ENCODE measurements at regions not wholly inside any gene's neighbourhood (a gene's known extent, or its start where the extent isn't known, plus 50 kb on each side); places are given as distances from the start of the nearest gene placed in this dataset.

DNA sequence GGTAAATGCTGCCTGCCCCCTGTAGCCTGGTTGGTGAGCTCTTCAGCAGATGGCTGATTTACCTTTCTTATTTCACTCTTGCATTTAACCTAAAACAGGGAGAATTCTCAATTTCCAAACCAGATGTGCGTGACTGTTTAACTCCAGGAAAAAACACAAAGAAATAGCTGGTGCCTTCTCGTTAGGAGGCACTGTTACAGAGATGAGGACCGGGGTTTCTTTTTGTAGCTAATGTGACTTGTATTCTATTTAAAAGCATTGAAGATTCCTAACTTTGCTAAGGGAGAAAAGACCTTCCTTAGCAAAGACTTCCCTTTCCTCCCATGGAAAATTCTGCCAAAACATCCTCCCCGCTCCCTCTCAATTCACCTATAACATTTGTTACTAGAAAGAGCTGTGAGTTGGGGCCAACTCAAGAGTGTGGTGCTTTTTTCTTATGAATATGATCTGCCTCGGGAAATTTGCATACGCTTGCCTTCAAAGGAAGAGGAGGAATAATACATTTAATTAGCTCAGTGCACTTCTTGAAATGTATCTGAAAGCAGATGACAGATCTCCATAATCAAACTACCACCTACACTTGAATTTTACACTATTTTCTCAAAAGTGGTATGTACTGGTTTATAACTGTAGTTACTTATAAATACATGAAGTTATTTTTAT, 102.0 kb upstream of the ARID2 start:
- DNase-seq (ENCODE audit: low spot score), result no peak

DNA sequence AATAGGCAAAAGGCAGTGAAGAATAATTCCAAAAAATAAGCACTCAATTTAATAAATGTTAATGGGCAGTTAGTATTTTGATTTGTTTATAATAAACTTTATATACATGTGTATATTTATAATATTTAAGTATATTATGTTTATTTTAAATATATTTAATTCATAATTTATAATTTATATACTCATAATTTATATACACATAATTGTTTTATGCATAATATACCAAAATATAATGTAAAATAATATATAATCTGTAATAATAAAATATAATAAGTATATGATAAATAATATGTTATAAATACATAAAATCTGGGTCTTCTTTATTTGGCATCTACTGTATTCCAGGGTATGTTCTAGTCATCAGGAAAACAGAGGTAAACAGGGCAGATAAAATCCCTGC, 100.2 kb upstream of the ARID2 start:
- DNase-seq (ENCODE audit: low spot score), result no peak

DNA sequence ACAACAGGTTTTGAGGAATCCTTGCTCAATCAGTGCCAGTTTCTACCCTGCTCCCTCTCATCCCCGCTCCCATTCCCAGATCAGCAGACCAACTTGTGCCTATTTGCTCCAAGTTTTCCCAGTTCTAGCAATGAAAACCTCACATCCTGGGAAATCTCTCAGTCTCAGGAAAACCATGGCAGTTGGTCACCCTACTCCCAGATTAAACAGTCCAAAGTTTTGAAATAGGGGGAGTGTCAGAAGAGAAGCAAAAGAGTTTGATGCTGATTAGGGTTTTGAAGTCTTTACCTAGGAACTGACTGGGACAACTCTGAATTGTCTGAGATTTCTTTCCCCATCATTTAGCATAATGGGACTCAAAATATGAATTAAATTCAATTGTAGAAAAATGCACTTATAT, 95.8 kb upstream of the ARID2 start:
- DNase-seq (ENCODE audit: low spot score), result no peak

DNA sequence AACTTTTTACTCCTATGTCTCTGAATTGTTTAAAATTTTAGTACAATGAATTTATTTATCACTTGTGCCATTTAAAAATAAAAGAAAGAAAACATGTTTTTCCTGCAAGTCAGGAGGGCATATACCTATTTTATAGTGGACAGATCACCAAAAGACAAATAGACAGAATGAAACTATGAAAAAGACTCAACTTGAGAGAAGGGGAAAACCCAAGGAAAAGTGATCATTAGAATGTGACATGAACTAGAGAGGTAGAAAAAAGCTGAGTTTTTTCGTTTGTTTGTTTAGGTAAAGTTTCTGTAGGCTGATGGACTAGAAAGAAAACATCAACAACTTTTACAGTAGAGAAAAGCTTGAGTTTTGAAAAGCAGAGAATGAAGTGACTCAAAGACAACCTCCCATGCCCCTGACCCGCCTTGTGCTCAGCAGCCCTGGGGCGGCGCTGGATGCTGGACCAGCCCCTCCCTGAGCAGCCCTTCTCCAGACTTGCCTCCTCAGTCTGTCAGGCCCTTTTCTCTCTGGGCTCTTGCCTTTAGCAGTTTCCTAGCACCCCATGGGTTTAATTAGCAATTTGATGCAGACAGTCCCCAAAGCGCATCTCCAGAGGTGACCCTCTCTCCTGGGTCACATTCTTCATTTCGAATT, 95.1 kb upstream of the ARID2 start:
- DNase-seq (ENCODE audit: low spot score), result no peak

DNA sequence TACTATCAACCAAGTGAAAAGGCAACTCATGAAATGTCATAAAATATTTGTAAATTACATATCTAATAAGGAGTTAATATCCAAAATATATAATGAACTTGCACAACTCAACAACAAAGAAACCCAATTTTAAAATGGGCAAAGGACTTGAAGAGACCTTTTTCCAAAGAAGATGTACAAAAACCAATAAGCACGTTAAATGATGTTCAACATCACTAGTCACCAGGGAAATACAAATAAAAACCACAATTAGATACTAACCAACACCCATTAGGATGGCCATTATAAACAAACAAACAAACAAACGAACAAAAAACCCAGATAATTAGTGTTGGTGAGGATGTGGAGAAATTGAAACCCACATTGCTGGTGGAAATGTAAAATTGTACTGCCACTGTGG, 92.3 kb upstream of the ARID2 start:
- DNase-seq (ENCODE audit: low spot score), result no peak

DNA sequence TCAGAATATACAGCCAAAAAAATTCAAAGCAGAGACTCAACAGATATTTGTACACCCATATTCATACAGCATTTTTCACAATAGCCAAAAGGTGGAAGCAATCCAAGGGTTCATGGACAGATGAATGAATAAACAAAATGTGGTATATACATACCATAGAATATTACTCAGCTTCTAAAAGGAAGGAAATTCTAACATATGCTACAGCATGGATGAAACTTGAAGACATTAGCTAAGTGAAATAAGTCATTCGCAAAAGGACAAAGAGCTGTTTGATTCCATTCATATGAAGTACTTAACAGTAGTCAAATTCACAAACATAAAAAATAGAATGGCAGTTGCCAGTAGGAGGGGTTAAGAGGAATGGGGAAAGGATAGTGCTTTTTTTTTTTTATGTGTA, 91.8 kb upstream of the ARID2 start:
- no peak for DNase-seq (ENCODE audit: low spot score)

DNA sequence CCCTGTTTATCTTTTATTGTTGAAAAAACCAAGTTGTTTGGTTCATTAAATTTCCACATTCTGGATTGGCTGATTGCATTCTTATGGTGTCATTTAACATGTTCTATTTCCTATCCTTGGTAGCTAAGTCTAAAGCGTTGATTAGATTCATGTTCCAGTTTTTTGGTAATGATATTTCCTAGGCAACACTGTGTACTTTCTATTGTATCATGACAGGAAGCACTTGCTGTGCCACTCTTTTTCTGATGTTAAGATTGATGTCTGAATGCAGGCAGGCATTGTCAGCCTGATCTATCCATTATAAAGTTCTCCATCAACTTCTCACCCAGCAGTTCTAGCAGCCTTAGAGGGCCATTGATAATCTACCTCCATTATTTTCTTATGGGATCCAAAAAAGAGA, 91.1 kb upstream of the ARID2 start:
- no peak for DNase-seq (ENCODE audit: low spot score)

DNA sequence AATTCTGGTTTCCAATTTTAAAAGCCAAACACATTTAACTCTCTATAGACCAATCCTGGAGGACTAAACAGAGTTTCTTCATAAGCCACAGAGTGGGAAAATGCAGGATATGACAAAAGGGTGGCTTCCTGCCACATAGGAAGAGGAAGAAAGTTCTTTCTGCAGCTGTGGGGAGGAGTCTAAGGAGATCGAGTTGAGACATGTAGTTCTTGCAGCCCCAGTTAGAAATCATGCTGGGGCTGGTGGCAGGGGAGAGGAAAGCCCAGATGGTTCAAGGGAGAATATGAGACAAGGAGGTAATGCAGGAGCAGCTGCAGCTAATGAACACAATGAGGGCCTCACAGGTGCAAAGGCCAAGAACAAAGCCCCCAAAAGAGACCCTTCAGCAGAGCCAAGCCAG, 85.0 kb upstream of the ARID2 start:
- no peak for DNase-seq (ENCODE audit: low spot score)

DNA sequence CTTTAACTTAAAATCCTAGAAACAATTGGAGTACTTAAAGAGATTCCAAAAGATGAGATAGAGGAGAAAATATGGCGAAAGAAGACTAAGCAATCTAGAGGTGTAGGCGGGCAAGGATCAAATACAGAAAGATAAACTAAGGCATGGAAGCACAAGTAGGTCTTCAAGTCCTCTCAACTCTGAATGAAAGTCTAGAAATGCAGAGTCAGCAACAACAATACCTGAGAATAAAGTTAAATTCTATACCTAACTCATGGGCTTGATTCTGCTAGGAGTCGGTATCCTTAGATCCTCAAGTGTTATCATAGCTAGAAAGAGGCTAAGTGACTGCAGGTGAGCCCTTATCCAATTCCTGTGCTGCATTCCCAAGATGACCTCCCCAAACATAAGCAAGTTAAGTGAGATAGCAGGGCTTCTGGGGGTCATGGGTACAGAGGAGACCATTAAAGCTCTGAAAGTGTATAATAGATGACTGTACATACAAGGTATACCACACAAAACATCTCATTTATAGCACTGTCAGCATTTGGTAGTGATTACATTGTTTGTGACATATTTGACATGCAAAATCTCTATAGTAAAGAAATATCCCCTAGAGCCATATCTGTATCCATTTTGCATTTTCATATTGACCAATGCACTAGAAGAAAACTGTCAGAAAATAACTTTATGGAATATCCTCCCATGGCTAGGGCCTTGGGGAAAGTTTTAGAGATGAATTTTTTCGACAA, 82.5 kb upstream of the ARID2 start:
- no peak for DNase-seq (ENCODE audit: low spot score)

DNA sequence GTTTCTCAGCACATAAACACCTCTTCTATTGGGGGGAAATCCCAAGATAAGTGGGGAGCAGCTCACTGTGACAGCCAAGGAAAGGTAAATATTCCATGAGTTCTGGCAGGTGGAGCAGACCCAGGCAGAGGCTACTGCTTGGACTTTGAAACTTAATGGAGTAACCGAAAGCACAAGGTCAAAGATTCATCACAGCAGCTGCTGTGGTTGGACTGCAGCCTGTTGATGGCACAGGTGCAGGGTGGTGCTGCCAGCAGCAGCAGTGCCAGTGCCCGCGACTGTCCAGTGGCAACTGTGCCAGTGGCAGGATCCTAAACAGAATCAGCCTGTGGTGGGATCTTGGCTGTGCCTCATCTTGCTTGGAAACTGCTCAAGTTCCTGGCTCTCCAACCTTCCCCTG, 81.4 kb upstream of the ARID2 start:
- no peak for DNase-seq (ENCODE audit: low spot score)

DNA sequence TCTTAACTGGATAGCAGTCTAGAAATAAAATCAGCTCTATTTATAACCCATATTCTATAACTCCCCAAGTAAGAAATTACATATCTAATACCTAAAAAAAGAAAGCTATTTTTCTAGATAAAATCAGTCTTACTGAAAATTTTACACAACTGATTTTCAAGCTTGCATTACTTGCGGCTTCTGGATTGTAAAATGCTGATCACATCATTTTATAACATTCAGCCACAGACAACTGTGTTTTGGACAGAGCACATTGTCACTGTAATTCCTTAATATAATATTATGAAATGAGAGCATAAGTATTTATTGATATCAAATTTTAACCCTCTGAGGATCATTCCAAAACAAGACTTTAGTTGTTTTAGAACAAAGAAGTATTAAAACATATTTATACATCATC, 78.5 kb upstream of the ARID2 start:
- no peak for DNase-seq (ENCODE audit: low spot score)

DNA sequence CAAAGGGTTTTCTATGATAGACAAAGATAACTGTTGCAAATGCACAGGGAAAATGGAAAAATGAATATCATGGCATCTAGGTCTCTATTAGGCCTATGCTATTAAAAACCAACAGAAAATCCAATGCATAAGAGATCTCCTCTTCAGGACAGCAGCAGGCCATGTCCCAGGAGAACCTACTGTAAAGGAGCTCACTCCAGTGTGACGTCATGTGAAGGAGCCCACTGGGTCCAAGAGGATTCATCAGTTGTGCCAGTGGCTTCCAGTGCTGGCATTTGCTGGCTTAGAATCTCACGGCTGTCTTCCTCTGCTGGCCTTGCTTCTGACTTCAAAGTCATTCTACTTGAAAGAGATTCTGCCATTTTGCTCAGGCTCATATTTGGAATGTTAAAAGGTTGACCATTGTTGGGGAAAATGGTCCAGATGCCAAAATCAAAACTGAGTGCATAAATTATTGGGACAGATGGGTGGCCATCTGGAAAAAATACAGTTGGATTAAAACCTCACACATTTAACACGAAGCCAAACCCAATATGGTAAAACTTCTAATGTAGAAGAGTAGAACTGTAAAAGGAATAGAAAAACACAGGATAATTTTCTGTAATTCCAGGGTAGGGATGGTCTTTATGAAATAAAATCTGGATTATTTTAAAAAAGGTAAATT, 75.4 kb upstream of the ARID2 start:
- DNase-seq (ENCODE audit: low spot score), result no peak

DNA sequence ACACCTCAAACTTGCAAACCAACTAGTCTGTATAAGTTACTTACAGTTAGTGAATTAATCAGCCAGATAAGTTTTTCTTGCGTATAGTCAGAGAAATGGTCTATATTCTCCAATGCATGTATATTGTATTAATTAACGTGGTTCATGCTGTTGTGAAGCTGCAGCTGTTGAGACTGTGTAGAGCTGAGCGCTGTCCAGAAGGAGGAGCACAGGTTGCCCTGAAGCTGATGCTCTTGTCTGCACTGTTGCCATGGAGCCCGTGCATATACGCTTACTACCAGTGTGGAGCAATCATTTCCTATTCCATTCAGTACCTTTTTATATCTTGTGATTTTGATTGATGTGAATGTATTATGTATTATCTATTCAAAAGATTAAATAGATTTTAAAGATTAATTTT, 74.3 kb upstream of the ARID2 start:
- no peak for DNase-seq (ENCODE audit: low spot score)

DNA sequence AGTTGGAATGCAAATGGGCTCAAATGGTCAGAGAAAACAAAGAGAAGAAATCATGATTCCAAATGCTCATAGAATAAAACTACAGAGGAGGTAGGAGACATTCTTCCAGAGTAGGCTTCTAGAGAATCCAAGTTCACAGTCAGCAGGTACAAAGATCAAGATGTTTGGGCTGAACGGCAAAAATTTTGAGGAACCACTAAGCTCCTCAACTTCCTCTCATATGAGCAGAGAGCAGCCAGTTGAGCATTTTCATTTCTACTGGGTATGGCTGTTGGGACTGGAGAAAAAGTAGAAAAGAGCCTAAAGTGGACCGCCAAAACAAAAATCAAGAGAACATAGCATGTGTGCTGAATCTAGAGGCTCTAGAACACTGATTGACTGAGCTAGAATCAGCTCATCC, 73.8 kb upstream of the ARID2 start:
- DNase-seq (ENCODE audit: low spot score), result no peak

DNA sequence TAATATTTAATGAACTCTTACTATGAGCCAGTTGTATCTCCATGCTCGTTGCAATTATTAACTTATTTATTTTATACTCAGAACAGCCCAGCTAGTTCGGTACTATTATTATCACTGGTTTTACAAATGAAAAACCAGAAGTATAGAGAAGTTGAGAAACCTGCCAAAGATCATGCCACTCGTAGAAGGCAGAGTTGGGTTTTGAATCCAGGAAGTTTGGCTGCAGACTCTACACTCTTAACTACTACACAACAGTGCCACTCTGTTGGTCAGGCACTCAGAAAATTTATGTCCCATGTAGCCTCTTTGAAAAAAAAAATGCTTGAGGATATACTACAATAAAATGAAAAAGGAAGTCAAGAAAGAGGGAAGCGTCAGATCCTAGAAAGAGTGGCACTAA, 71.5 kb upstream of the ARID2 start:
- DNase-seq (ENCODE audit: low spot score), result no peak

DNA sequence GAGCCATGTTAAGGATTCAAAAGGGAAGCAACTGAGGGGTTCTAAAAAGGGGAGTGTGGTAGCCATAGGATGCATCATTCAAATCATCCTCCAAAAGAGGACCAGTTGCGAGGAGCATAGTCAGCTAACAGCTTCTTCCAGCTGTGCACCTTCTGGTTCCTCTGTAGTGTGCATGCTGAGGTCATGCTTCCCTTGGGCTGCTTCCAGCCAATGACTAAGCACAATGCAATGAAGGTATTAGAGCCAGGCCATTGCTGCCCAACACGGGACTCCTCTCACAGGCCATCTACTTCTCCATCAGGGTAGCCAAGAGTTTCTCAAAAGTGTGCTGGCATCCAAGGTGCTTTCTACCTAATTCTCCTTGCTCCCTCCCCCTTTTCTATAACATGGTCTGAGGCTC, 69.2 kb upstream of the ARID2 start:
- DNase-seq (ENCODE audit: low spot score), result no peak

DNA sequence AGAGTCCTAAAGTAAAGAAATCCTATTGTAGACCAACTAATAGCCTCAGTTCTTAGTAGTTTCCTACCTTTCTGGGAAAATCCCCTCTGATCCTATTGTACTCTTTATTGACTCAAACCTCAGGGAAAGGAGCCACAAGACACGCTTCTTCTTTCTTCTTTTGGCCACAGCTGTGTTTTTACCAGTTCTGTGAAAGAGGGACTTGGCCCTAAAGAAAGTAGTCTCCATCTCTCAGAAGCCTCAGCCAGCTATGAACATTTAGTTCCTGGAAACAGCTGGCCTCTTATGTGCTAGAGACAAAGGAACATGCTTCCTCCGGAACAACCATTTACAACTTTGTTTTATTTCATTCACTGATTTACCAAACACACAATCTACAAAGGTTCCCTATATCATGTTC, 66.1 kb upstream of the ARID2 start:
- no peak for DNase-seq (ENCODE audit: low spot score)

DNA sequence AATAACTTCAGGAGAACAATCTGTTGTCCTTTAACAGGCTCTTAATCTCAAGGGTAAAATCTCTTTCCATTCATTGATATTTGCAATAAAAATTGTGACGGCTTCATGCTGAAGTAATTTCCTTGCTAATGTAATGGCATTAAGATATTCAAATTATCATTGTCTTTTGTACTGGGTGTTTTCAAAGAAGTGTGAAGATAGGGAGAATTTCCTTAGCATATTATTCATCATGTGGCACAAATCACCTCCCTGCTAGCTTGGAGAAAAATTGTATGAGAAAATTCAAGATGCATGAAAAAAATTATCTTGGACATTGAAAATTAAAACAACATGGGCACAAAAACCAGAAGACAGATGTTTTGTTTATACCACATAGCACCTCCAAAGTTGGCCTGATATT, 63.6 kb upstream of the ARID2 start:
- DNase-seq (ENCODE audit: low spot score), result no peak

DNA sequence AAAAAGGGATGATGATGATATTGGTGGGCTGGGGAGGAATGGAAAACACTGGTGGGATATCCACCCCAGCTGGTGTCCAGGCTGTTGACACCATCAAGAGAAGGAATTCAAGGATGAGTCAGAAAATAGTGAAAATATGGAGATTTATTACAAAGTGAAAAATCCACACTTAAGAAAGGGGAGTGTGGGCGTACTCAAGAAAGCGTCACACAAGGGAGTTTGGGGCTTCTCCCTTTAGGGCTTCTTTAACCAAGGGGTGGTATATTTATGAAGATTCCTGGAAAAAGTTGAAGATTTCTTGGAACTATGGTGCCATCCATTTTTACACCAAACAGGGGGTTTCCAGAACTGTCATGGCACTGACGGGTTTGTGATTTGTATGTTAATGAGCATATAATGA, 63.1 kb upstream of the ARID2 start:
- DNase-seq (ENCODE audit: low spot score), result no peak

DNA sequence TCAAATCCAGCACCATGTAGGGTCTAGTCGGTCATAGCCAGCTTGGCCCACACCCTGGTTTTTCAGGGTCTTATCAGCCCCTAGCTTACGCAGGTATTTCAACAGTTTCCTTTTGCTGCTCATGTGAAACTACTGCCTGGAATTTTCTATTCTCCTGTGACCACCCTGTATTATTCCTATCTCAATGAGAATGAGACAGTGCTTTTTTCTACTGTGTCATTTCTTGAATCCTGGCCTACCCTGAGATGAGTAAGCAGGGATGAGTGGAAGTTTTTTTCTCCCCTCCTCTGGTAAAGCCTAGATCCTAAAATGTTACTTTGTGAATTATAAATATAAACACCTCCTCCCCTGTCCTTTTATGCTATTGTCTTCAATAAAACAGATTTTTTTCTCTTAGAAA, 62.7 kb upstream of the ARID2 start:
- DNase-seq (ENCODE audit: low spot score), result no peak

DNA sequence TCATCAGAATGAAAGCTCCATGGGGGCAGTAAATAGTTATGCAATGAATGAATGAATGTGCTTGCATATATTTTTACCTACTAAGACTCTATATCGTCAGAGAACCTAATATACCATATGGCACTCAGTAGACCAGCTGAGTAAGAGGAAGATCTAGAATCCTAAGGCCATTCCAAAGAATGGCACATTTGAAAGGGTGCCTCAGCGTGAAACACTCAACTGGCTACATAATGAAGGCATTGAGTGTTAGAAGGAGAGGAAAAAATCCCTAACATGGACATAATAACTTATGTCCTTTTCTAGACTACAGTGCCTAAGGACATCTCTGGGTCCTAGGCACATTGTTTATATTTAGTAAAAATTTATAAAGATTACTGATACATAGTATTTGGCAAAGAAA, 61.7 kb upstream of the ARID2 start:
- no peak for DNase-seq (ENCODE audit: low spot score)

DNA sequence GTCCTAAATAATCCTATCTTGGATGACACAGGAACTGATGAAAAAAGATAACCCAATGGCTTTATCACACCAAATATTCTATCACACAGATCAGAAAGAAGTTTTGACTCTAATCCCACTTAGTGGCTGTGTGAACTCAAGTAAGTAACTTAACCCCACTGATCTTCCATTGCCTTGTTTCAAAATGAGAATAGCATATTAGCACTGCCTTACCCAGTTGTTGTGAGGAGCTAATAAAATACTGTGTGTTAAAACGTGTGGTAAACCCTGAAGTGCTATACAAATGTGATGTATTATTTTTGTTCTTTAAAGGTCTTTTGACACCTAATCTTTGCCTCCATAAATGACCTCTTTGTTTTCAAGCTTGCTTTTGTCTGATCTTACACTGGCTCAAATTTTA, 60.9 kb upstream of the ARID2 start:
- DNase-seq (ENCODE audit: low spot score), result no peak

DNA sequence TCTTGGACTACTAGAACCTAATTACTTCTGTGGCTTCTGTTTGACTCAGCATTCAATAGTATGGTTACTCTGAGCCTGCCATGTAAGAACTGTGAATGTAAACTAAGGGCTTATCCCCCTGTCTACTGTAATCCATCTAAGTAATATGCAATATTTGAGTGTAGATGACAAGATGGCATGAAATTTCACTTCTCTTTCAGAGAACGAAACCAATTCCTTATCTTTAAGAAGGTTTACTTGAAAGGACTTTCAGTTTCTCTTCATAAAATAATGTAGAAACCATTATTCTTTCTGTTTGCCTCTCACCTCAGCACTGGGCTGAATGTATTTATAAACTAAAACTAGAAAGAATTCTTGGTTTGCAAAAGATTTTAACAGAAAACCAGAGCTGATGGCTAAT, 60.4 kb upstream of the ARID2 start:
- DNase-seq (ENCODE audit: low spot score), result no peak
